Prostate gland (tissue), 2 donors: ENCODE measurements at regions not wholly inside any gene's neighbourhood (a gene's known extent, or its start where the extent isn't known, plus 50 kb on each side); places are given as distances from the start of the nearest gene placed in this dataset.

Source experiments
- CTCF ChIP-seq, 4 experiments: fragments of 200-600 bp in 2 of 4; fragments of 450-650 bp in 2 of 4; sonication (generic) in 2 of 4; IDR thresholded peaks; 1 replicate in 3 of 4; 2 replicates in 1 of 4; pipeline ENCODE4 v1.5.1; 2016 to 2019; ENCODE audit warnings: antibody characterized with exemption in 4 of 4, mild to moderate bottlenecking in 2 of 4, moderate library complexity in 2 of 4
- POLR2A ChIP-seq: fragments of 450-650 bp; IDR thresholded peaks from one replicate; pipeline ENCODE4 v1.6.1; 2016; ENCODE audit warnings: antibody characterized with exemption, mild to moderate bottlenecking
- POLR2AphosphoS5 ChIP-seq: sonication (generic); formaldehyde crosslinking; IDR thresholded peaks from one replicate; pipeline ENCODE4 v1.6.1; 2017; ENCODE audit warnings: antibody characterized with exemption

GRCh38 chr7:42790196-42790595 is 121.7 kb downstream of the C7orf25 start:
- TF ChIP-seq POLR2AphosphoS5, result no peak
- TF ChIP-seq CTCF (IDR thresholded peaks at IDR 0.05), result no peak
- TF ChIP-seq POLR2A, result no peak
